WERI-Rb-1 (cell line): ENCODE measurements at regions not wholly inside any gene's neighbourhood (a gene's known extent, or its start where the extent isn't known, plus 50 kb on each side); places are given as distances from the start of the nearest gene placed in this dataset.
"Not testable (repeated sequence)": the region's sequence is repeated elsewhere in the genome, so short reads cannot be mapped to it uniquely, and the experiment has no call there.

ENCODE experiments used
- DNase-seq: peaks from one replicate; pipeline ENCODE4 v3.0.0-alpha.2; 2020
- H3K27ac ChIP-seq: fragments of 250-450 bp; sonication (Bioruptor Pico); 2 replicates; pipeline ENCODE4 v1.5.1; 2020; ENCODE audit warnings: mild to moderate bottlenecking, moderate library complexity
- H3K27me3 ChIP-seq: fragments of 250-450 bp; sonication (Bioruptor Pico); 2 replicates; pipeline ENCODE4 v1.5.1; 2021; ENCODE audit warnings: mild to moderate bottlenecking, low read depth, moderate library complexity; ENCODE audit not compliant: insufficient read depth, severe bottlenecking
- H3K36me3 ChIP-seq: fragments of 250-450 bp; sonication (Bioruptor Pico); 2 replicates; pipeline ENCODE4 v1.5.1; 2020; ENCODE audit warnings: mild to moderate bottlenecking, moderate library complexity
- H3K4me3 ChIP-seq: 2 replicates; pipeline ENCODE4 v1.5.1; 2011; ENCODE audit warnings: low read depth, mild to moderate bottlenecking, control low read depth, low read length
- H3K9me3 ChIP-seq: fragments of 250-450 bp; sonication (Bioruptor Pico); 2 replicates; pipeline ENCODE4 v1.5.1; 2021; ENCODE audit warnings: mild to moderate bottlenecking, moderate library complexity; ENCODE audit not compliant: severe bottlenecking
- TF ChIP-seq, protein P1 (sequence below): IDR thresholded peaks from 2 replicates; pipeline ENCODE4 v1.5.1; 2011; ENCODE audit warnings: low read depth, mild to moderate bottlenecking, control low read depth, inconsistent platforms, low read length

DNA sequence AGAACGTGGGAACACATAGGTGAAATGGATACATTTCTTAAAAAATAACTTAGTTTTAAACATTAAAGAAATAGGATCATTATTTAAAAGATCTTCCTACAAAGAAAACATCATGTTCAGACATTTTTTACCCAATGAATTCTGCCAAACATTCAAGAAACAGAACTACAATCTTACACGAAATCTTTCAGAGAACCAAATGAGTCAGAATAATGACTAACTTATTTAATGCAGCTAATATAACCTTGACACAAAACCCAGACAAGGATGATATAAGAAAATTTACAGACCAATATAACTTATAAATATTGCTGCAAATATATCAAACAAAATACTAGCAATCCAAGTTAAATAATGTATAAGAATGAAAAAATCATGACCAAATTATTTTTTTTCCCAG is 220.1 kb upstream of the KCNK2 start:
- H3K9me3 ChIP-seq, result no peaks in the 10 kb centered on the region
- H3K36me3 ChIP-seq, result no peaks in the 10 kb centered on the region
- TF ChIP-seq, protein P1, sequence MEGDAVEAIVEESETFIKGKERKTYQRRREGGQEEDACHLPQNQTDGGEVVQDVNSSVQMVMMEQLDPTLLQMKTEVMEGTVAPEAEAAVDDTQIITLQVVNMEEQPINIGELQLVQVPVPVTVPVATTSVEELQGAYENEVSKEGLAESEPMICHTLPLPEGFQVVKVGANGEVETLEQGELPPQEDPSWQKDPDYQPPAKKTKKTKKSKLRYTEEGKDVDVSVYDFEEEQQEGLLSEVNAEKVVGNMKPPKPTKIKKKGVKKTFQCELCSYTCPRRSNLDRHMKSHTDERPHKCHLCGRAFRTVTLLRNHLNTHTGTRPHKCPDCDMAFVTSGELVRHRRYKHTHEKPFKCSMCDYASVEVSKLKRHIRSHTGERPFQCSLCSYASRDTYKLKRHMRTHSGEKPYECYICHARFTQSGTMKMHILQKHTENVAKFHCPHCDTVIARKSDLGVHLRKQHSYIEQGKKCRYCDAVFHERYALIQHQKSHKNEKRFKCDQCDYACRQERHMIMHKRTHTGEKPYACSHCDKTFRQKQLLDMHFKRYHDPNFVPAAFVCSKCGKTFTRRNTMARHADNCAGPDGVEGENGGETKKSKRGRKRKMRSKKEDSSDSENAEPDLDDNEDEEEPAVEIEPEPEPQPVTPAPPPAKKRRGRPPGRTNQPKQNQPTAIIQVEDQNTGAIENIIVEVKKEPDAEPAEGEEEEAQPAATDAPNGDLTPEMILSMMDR, result no peak
- H3K4me3 ChIP-seq, result no peak overlapping the region
- no peak overlapping the region for H3K27ac ChIP-seq
- DNase-seq, result no peak
- no peaks in the 10 kb centered on the region for H3K27me3 ChIP-seq

DNA sequence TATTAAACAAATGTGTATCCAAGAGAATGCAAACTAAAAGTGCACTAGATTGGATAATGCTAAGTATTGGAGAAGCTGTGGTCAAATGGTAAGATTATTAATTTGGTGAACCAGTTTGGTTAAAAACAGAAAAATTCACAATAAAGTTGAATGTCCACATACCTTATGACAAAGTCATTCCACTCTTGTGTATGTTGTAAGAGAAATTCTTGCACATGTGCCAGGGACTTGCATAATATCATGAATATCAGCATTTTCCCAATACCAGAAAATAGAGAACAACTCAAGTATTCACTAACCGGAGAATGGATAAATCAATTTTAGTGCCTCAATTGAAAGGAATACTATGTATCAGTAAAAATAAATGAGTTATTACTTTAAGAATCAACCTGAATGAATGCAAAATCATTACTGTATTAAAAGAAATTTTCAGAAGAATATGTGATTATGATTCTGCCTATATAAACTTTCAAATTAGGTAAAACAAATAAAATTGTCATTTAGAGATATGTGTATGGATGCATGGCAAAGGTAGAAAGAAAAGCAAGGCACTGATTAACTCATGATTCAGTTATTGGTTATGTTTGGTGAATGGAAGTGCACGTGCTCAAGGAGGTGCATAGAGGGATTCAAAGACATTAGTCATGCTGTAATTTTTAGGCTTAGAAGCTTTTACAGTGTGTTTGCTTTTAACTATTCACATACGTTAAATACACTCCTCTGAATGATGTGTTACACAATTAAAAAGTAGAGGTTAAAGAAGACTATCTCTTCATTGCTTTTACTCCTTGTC is 217.4 kb upstream of the KCNK2 start:
- TF ChIP-seq, protein P1, result no peak
- H3K36me3 ChIP-seq, result no peaks in the 10 kb centered on the region
- H3K4me3 ChIP-seq, result no peak overlapping the region
- no peak for DNase-seq
- no peaks in the 10 kb centered on the region for H3K27me3 ChIP-seq
- H3K27ac ChIP-seq, result no peak overlapping the region
- no peaks in the 10 kb centered on the region for H3K9me3 ChIP-seq

DNA sequence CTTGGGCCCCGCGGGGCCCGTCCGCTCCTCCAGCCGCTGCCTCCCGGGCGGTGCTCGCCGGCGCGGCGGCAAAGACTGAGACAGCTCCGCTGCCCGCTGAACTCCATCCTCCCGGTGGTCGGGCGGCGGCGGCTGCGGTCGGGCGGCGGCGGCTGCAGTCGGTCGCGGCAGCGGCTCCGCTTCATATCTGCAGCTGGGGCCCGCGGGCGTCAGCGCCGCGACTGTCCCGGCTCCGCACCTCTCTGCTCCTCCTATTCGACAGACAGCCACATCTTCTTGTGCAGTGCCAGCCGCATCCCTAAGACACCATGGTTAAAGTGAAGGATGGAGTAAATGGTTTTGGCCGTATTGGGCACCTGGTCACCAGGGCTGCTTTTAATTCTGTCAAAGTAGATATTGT is 212.1 kb upstream of the KCNK2 start:
- H3K4me3 ChIP-seq, H3K27me3 ChIP-seq, H3K36me3 ChIP-seq, H3K27ac ChIP-seq, DNase-seq, H3K9me3 ChIP-seq: not testable (repeated sequence)

DNA sequence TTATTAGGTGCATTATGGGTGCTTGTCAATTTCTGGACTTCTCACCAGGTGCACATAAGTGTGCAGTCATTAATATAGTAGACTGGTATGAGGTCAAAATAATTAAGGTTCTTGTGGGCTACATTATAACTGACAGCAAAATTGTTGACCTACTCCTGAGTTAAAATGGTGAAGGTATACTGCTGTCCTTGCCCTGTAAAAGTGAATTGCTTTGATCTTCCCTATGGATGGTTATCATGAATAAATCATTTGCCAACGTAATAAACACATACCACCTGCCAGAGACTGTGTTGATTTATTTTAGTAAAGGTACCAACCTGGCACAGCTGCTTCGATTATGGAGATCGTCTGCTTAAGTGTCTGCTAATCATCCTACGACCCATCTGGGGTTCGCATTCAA is 201.6 kb upstream of the KCNK2 start:
- H3K36me3 ChIP-seq, result no peaks in the 10 kb centered on the region
- no peaks in the 10 kb centered on the region for H3K9me3 ChIP-seq
- H3K4me3 ChIP-seq, result no peak overlapping the region
- TF ChIP-seq, protein P1, result no peak
- no peak for DNase-seq
- no peaks in the 10 kb centered on the region for H3K27me3 ChIP-seq
- H3K27ac ChIP-seq, result no peak overlapping the region

DNA sequence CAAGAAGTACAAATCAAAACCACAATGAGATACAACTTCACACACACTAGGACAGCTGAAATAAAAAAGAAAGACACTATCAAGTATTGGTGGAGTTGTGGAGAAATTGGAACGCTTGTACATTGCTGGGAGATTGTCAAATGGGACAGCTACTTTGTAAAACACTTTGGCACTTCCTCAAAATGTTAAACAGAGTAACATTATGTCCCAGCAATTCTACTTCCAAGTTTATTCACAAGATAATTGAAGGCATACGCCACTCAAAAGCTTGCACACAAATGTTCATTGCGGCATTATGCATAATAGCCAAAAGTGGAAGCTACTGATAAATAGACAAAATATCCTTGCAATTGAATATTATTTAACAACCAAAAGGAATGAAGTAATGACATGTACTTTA is 199.9 kb upstream of the KCNK2 start:
- Histone ChIP-seq H3K27me3 (no peaks in the 10 kb centered on the region), H3K9me3 (no peaks in the 10 kb centered on the region), H3K4me3 (no peak overlapping the region), H3K36me3 (no peaks in the 10 kb centered on the region), H3K27ac (no peak overlapping the region)
- TF ChIP-seq, protein P1, result no peak
- DNase-seq, result no peak

DNA sequence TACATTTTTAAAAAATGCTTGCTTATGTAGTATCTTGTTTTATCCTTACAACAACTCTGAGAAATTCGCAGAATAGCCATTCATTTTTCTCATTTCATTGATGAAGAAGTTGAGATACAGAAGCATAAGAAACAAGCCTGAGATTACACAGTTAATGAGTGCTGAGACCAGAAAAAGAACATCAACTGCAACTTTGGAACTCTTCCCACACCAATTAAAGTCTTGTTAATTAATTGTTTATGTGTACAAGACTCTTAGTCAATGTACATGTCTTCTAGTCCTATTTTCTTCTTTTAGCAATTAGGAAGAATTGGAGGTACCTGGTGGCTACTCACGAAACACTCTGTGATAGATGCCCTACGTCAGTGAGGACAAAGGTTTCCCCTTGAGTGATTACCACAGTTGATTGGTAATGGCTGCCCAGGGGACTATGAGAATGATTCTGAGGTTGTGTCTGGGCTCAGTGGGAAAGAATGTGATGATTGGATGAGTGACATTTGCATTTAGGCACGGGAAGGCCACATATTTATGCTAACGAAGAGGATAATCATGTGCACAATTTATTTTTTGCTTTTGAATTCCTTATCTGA is 187.4 kb upstream of the KCNK2 start:
- TF ChIP-seq, protein P1, result no peak
- H3K9me3 ChIP-seq, result no peaks in the 10 kb centered on the region
- H3K27ac ChIP-seq, result no peak overlapping the region
- no peak overlapping the region for H3K4me3 ChIP-seq
- no peak for DNase-seq
- H3K27me3 ChIP-seq, result no peaks in the 10 kb centered on the region
- H3K36me3 ChIP-seq, result no peaks in the 10 kb centered on the region
